OCI-LY3 (cell line): ENCODE measurements at regions not wholly inside any gene's neighbourhood (a gene's known extent, or its start where the extent isn't known, plus 50 kb on each side); places are given as distances from the start of the nearest gene placed in this dataset.

Experiments used
- CTCF ChIP-seq: fragments of 200-600, 300-600 bp; sonication (generic); IDR thresholded peaks from 2 replicates; pipeline ENCODE4 v1.5.1; 2014; ENCODE audit warnings: antibody characterized with exemption, low read length, low read depth
- EZH2phosphoT487 ChIP-seq: fragments of 200-600 bp; shearing (Covaris generic); IDR thresholded peaks from 2 replicates; pipeline ENCODE4 v1.6.1; 2018; ENCODE audit warnings: antibody characterized with exemption, mixed run types, low read depth

GRCh38 chr16:63223851-63224250 lies 1187.6 kb upstream of the CDH8 start:
- no peak for TF ChIP-seq CTCF
- no peak for TF ChIP-seq EZH2phosphoT487
